ENCODE measurements at regions not wholly inside any gene's neighbourhood (a gene's known extent, or its start where the extent isn't known, plus 50 kb on each side); places are given as distances from the start of the nearest gene placed in this dataset.
"Not testable (repeated sequence)": the region's sequence is repeated elsewhere in the genome, so short reads cannot be mapped to it uniquely, and the experiment has no call there.

GRCh38 chr7:17396692-17397091 lies 98.2 kb downstream of the AHR start:
- DNase-seq = no peak

- no peak for DNase-seq
Observed at GRCh38 chr7:17401791-17402627, 103.6 kb downstream of the AHR start.

- DNase-seq = no peak
Observed at GRCh38 chr7:17402628-17403278, 104.3 kb downstream of the AHR start.

DNA sequence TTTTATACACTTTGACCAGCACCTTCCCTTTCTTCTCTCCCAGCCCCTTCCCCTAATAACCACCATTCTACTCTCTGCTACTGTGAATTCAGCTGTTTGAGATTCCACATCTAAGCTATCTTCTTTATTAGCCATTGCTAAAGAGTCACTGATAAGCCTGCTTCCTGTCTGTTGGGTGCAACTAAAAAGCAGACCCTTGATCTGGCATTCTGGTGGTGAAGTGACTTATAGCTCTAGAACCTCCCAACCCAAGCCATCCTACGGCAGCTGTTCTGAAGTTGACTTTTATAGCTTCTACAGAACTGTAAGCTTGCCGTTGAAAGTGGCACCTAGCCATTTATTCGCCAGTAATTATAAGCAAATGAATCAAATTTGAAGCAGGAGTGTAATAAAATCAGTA lies 105.6 kb downstream of the AHR start:
- no peak for DNase-seq

DNA sequence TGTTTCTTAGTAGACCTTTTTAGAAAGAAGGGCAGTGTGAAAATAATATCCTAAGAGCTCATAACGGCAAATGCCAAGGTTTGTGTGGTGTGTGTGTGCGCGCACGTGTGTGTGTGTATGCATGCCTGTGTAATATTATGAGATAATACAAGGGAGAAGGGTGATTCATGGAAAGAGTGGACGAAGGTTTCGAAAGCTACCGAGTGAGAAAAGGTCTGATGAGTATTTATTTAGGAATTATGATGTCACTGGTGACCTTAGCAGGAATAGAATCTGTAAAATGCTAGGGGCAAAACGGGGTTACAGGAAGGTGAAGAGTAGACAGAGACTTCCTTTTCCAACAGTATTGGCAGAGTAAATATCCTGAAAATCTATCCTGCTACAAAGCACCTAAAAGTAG lies 107.3 kb downstream of the AHR start:
- no peak for DNase-seq

GRCh38 chr7:17406738-17407137 lies 108.3 kb downstream of the AHR start:
- DNase-seq = no peak

DNA sequence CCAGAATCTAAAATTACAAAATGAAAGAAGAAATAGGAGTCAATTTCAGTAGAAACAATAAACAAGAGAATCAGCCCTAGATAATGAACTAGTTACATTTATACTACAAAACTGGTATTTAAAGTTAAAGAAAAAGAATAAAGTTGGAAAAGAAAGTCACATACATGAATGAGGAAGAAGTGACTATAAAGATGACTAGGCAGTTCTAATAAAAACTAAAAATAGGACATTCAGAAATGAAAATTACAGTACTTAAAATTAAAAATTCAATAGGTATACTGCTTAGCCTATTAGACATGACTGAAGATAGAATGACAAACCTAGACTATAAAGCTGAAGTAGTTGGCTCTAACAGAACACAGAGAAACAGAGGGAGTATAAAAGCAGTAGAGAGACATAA lies 108.8 kb downstream of the AHR start:
- DNase-seq = no peak

DNA sequence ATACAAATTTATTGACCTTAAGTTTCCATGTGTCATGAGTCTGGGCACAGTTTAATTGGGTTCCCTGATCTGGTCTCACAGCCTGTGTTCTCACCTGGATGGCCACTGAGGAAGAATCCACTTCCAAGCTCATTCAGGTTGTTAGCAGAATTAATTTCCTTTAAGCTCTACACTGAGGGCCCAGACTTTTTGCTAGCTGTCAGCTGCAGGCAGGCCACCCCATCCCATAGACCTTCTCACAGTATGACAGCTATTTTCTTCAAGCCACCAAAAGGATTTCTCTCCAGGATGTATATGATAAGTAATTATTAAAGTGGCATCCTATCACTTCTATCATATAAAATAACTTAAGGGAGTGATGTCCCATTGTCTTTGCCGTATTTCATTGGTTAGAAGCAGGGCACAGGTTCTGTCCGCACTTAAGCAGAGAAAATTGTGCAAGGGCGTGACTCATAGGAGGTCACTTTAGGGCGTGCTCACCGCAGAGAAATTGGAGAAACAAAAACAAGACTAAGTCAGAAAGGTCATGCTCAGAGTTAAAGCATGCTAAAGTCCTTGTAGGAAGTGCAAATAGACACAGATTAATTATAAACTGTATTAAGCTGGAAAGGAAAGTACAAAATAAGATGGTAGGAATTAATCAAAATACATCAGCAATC lies 109.9 kb downstream of the AHR start:
- no peak for DNase-seq

DNA sequence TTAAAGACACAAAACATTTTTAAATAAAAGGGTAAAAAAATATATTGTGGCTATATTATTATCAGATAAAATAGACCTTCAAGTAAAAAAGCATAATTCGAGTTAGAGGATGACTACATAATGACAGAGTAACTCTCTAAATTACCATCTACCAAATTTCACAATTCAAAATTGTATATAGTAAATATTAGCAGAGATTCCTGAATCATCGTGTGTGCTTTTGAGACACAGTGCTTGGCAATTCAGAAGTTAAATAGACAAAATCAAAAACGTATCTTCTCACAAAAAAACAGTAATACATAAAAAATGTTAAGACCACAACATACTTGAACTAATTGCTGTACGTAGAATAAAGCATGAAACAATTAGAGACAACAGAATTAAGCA lies 110.4 kb downstream of the AHR start:
- DNase-seq = no peak

DNA sequence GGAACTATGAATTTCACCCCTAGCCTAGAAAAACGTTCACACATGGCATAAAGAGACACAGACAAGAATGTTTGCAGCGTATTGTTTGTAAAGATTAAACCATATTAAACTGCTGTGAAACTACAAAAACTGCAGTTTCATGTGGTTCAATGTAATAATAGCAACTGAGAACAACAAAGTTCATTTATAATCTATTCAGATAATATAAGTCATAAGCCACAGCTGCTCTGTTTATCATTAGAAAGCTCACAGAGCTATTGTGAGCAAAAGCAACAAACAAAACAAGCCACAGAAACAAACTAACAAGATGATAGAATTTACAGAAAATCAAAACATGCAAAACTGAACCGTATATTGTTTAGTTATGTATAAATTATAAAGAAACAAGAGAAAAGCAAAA lies 113.5 kb downstream of the AHR start:
- no peak for DNase-seq

- no peak for DNase-seq
Observed at GRCh38 chr7:17412883-17413282, 114.4 kb downstream of the AHR start.

- DNase-seq = no peak
Observed at GRCh38 chr7:17415955-17416354, 117.5 kb downstream of the AHR start.

GRCh38 chr7:17420308-17421015 lies 122.0 kb downstream of the AHR start:
- not testable (repeated sequence) for DNase-seq

DNA sequence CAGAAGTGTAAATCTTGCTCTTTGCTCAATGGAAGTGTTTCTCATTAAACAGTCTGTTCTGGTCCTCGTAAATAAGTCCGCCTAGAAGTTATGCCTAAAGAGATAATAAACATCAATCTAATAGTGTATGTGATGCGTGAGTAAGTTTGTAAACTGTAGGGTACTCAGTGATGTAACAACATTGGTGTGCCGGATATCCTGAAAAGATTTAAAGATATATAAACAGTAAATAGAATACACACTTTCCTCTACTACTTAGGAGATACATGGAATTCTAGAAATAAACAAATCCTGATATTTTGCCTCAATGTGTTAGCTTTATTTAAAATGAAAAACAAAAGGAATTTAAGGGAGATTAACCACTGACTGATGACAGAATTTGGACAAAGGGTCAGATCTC lies 123.5 kb downstream of the AHR start:
- DNase-seq = no peak

DNA sequence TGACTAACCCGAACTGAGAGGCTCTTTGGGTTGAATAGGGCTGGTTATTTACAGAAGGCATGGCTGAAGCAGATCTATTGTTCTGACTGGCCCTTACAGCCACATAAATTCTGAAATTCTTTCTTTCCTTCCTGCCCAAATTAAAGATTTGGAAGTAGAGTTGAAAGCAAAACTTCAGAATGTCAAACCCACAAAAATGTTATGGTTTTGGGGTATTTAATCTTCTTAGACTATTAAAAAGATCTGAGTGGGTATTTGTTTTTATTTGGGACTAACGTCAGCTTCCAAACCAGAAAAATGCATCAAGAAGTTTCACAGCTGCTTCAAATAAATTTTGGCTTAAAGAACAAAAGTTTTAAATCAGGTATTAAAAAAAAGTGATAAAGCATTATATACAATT lies 124.5 kb downstream of the AHR start:
- no peak for DNase-seq

DNA sequence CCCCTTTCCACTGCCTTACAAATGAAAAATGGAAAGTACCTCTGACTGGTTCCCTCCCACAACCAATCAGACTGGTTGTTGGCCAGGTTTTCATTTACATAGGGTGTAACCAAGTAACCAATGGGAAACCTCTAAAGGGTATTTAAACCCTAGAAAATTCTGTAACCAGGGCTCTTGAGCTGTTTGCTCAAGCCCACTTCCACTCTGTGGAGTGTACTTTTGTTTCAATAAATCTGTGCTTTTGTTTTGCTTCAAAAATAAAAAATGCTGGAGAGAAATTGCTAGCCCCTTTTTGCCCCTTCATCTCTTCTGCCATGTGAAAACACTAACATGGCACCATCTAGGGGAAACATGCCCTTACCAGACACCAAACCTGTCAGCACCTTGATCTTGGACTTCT lies 129.5 kb downstream of the AHR start:
- no peak for DNase-seq

DNA sequence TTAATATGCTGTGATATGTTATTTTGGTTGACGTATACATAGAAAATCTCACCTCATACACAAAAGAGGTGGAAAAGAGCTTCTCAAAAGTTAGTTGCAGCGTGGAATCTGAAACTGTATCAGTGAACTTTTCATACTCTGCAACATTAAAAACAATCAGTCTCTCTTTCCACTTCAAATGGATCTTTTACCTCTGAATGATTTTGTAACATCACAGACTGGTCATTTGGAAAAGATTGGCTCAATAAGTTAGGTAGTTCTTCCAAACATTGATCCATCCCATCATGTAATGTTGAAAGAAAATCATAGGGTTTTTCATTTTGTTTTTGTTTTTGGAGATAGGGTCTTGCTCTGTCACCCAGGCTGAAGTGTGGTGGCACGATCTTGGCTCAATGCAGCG lies 131.1 kb downstream of the AHR start:
- DNase-seq = no peak

GRCh38 chr7:17432793-17433192 lies 134.3 kb downstream of the AHR start:
- no peak for DNase-seq

DNA sequence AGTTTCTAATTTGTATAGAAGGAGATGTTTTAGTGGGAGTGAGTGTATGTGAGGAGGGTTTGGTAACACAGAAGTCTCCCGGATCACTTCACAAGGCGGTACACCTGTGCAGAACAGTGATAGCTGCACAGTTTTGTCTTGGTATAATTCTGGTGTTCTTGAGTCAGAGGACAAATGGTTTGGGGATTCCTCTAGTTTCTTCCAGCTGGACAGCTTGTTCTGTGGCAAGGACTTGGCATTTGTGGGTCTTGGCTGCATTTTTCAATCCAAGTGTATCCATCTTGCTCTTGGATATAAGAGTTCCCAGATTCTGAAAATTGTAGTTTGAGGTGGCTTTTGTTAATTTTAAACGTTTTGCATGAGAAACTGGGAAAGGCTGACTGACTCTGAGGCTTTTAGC lies 135.7 kb downstream of the AHR start:
- no peak for DNase-seq

DNA sequence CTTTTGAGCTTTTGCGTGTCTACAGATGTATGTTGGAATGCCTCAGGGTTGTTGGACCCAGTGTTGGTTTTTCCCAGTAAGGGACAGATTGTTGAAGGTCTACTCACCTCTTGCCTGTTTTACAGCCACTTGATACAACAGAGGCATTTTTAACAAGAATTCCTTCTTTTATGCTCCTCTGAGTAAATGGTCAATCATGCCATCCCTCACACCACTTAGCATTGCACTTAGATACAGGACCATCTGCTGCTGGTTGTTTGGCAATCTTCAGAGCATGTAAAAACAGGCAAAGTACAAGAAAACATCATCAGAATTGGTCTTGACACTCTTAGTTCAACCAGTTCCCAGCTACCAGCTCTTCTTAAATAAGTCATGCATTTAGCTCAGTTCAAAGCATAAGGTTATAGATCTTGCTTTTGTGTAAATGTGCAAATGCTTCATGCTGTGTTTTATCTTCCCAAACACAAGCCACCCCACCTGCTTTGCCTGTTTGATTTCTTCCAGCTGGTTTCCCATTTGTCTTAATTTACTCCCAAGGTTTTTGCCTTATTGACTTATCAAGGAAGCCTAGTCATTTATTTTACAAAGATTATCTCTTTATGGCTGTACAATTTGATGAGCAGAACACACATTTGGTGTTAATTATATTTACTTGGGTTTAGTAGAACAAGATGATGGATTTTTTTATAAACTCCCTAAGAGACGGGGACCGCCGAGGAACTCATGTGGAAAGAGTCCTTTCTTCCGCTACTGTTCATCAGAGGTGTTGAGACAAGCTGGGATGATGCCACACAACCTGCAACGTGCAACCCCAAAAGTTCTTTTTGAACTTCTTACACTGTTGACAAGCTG lies 136.6 kb downstream of the AHR start:
- no peak for DNase-seq

- no peak for DNase-seq
Observed at GRCh38 chr7:17436126-17436525, 137.7 kb downstream of the AHR start.

- no peak for DNase-seq
Observed at GRCh38 chr7:17437586-17437985, 139.1 kb downstream of the AHR start.
